G401.6 (cell line): ENCODE measurements at regions not wholly inside any gene's neighbourhood (a gene's known extent, or its start where the extent isn't known, plus 50 kb on each side); places are given as distances from the start of the nearest gene placed in this dataset.
"Not testable (repeated sequence)": the region's sequence is repeated elsewhere in the genome, so short reads cannot be mapped to it uniquely, and the experiment has no call there.

Source experiments
- FAIRE-seq: peaks from 2 replicates; lab custom pipeline; 2012; peaks lifted over from hg19 to GRCh38; lab: Jason Lieb, UNC

GRCh38 chr12:131487388-131488124 lies 223.3 kb upstream of the SFSWAP start:
- no peak for FAIRE-seq

- FAIRE-seq: no peak
These were observed 221.2 kb upstream of the SFSWAP start for GRCh38 chr12:131489718-131490117.

- no peak for FAIRE-seq
These were observed 219.7 kb upstream of the SFSWAP start for GRCh38 chr12:131491155-131491554.

GRCh38 chr12:131491916-131492490 lies 218.9 kb upstream of the SFSWAP start:
- FAIRE-seq: no peak

GRCh38 chr12:131493068-131493826 lies 217.6 kb upstream of the SFSWAP start:
- FAIRE-seq: no peak

GRCh38 chr12:131494216-131494615 lies 216.7 kb upstream of the SFSWAP start:
- no peak for FAIRE-seq

GRCh38 chr12:131494741-131495524 lies 216.0 kb upstream of the SFSWAP start:
- no peak for FAIRE-seq

- FAIRE-seq: no peak
These were observed 212.9 kb upstream of the SFSWAP start for GRCh38 chr12:131497966-131498365.

- FAIRE-seq: no peak
These were observed 211.6 kb upstream of the SFSWAP start for GRCh38 chr12:131499160-131499863.

- FAIRE-seq: no peak
These were observed 211.1 kb upstream of the SFSWAP start for GRCh38 chr12:131499864-131500190.

GRCh38 chr12:131500564-131500963 lies 210.3 kb upstream of the SFSWAP start:
- FAIRE-seq: no peak

- no peak for FAIRE-seq
These were observed 205.3 kb upstream of the SFSWAP start for GRCh38 chr12:131505561-131505960.

- no peak for FAIRE-seq
These were observed 204.5 kb upstream of the SFSWAP start for GRCh38 chr12:131506426-131506825.

- FAIRE-seq: no peak
These were observed 203.8 kb upstream of the SFSWAP start for GRCh38 chr12:131507094-131507493.

- FAIRE-seq: no peak
These were observed 203.0 kb upstream of the SFSWAP start for GRCh38 chr12:131507881-131508280.

GRCh38 chr12:131509701-131510100 lies 201.2 kb upstream of the SFSWAP start:
- FAIRE-seq: no peak

- no peak for FAIRE-seq
These were observed 200.5 kb upstream of the SFSWAP start for GRCh38 chr12:131510431-131510830.

- FAIRE-seq: no peak
These were observed 199.5 kb upstream of the SFSWAP start for GRCh38 chr12:131511391-131511802.

- no peak for FAIRE-seq
These were observed 198.9 kb upstream of the SFSWAP start for GRCh38 chr12:131511803-131512561.

- FAIRE-seq: no peak
These were observed 197.3 kb upstream of the SFSWAP start for GRCh38 chr12:131513606-131514005.

- FAIRE-seq: not testable (repeated sequence)
These were observed 190.3 kb upstream of the SFSWAP start for GRCh38 chr12:131520553-131520952.
